HG02798 (cell line): ENCODE measurements at regions not wholly inside any gene's neighbourhood (a gene's known extent, or its start where the extent isn't known, plus 50 kb on each side); places are given as distances from the start of the nearest gene placed in this dataset.
"Not testable (repeated sequence)": the region's sequence is repeated elsewhere in the genome, so short reads cannot be mapped to it uniquely, and the experiment has no call there.

Experiments
- ATAC-seq: cut with Tn5 transposase; IDR thresholded peaks from one replicate; pipeline ENCODE4 v1.9.1; 2021; ENCODE audit warnings: mild to moderate bottlenecking; ENCODE audit not compliant: unreplicated experiment, poor library complexity

GRCh38 chr3:150357923-150358607 lies 50.0 kb upstream of the TSC22D2 start:
- ATAC-seq = no peak

DNA sequence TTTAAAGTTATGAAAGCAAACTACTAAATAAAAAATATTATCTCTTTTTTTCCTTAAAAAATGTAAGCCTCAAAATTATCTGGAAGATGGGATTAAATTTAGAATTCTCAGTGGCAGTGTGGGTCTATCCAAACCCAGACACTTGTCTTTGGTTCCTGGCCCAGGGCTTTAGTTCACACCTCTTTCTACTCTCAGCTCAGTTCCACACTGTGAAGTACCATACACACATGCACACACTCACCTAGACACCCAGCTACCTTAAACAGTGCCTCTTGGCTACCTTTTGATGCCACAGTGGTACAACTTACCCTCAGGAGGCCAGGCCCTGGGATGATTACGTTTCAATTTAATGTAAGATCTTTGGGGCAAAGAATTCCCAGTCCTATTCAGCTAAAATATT lies 51.0 kb upstream of the TSC22D2 start:
- ATAC-seq = no peak

- no peak for ATAC-seq
Measured at GRCh38 chr3:150355574-150355973, 52.5 kb upstream of the TSC22D2 start.

- no peak for ATAC-seq
Measured at GRCh38 chr3:150352931-150353330, 55.2 kb upstream of the TSC22D2 start.

DNA sequence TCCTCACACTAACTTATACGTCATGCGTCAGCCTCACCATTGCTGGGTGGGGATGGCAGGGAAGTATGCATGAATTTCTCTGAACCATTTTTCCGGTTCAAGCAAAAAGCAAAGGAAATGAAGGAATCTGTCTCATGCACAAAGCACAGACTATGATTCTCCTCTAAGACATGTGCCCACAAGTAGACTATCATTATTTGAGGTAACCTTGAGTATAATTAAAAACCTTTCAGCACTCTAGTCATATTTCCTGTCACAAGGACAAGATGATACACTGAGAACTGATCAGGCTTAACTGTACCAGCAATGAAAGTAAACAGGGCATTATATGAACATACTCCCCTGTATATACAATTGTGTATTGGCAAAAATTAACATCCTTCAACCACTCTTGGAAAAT lies 56.7 kb upstream of the TSC22D2 start:
- ATAC-seq = no peak

- no peak for ATAC-seq
Measured at GRCh38 chr3:150349314-150350097, 58.6 kb upstream of the TSC22D2 start.

DNA sequence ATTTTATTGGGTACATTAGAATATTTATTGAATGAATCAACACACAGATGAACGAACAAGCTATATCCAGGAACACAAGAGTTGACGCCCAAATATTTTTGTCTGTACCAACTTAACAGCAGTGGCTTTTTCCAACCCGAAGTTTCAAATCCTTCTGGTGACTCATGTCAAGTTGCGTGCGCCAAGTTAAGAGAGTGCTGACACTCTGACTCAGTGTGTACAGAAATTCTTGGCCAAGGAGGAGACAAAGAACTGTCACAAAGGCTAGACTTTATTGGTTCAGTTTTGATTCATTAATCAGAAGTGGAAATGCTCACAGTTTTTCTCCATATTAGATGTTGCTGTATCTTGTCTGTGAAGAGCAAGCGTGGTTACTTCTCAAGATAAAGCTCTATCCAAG lies 59.6 kb upstream of the TSC22D2 start:
- no peak for ATAC-seq

DNA sequence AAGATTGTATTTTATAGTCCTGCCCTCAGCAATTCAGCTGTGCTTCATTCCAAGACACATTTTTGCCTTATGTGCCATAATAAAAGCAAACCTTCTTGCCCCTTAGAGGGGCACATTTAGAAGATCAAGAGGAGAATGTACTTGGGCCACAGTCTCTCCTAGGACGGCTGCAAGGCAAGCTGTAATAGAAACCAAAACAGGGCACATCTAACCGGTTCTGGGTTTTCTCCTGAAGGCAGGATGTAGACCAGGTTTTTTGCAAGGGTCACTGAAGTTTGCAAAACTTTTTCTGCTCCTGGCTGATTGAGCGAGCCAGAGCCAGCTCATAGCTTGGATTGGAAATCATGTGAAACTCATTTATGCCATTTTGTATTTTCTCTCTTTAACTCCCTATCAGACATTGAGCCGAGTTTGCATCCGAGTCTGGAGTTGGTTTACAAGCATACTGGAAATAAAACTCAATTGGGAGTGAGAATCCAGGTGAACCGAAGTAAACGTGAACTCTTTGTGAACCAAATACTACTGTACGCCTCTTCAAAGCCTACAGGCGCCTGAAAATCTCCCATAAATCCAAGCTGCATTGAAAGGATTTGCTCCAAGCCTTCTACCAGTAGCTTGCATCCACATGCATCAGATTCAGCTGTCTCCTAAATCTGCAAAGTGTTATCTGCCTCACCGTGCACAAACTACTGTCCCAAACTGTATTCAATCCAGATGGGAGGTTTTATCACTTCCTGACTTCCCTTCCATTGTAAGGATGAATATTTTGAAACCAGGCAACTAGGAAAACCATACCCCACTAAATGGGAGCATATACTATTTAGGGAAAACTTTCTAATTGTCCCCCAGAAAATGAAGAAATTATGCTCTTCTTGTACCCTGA lies 60.9 kb upstream of the TSC22D2 start:
- ATAC-seq = no peak

DNA sequence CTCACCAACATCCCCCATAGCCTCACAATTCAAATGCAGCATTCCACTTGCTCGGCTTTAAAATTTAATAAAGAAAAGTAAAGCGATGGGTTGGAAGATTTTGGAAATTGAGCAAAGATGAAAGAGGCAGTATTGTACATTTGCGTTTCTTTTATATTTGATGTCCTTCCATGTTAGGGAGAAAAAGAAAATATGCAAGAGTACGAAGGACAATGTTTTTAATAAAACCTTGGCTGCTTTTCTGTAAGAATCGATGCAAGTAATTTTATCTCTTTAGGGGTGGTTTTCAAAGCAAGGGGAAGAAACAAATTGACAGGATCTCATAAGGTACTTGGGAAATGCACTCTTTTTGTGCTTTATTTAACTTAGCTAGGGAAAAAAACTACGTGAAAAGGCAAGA lies 61.8 kb upstream of the TSC22D2 start:
- ATAC-seq = no peak

DNA sequence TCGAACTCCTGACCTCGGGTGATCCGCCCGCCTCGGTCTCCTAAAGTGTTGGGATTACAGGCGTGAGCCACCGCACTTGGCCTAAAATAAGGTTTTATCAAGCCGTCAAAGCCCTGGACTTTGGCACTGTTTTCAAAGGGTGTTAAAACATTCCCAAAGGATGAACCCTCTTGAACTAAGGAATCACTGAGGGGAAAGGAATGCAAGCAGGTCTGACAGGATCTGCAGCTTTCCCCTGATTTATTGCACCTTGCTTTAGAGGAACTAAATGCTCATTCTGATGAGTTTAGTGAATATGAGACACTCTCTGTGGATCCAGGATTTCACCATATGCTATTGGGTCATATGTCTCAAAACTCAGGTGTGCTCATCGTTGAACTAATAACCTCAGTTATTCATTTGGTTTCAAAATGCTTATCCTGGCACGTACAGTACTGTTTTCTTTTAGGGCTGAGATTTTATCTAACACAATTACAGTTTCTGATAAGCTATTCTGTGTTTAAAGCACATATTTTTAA lies 63.0 kb upstream of the TSC22D2 start:
- no peak for ATAC-seq

GRCh38 chr3:150344079-150344759 lies 63.9 kb upstream of the TSC22D2 start:
- no peak for ATAC-seq

DNA sequence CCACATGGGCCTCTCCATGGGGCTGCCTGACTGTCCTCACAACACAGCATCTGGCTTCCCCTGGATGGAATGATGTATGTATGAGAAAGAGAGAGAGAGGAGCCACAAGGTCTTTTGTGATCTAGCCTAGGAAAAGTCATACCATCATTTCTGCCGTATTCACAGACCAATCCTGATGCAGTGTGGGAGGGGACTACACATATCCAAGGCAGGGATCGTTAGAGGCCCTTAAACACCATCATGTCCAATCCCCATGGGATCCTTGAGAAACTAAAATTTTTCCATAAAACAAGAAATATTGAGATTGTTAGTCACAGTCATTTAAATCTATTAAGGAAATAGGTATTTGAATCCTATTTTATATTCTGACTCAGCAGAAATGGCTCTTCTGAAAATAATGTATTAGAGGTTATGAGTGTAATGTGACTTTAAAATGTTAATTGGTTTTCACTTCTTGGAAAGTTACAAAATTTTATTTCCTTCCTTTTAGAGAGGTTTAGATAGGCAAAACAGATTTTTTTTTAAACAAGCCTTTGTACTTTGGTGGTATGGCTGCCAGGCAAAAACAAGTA lies 65.1 kb upstream of the TSC22D2 start:
- no peak for ATAC-seq

- no peak for ATAC-seq
Measured at GRCh38 chr3:150341891-150342290, 66.2 kb upstream of the TSC22D2 start.

DNA sequence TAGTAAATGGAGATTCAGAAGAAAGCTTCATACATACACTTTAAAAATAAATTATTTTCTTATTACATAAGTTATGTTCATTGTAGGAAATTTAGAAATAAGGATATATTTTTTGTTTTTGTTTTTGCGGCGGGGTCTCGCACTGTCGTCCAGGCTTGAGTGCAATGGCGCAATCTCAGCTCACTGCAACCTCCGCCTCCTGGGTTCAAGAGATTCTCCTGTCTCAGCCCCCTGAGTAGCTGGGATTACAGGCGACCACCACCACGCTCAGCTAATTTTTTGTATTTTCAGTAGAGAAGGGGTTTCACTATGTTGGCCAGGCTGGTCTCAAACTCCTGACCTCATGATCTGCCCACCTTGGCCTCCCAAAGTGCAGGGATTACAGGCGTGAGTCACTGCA lies 71.7 kb upstream of the TSC22D2 start:
- ATAC-seq = not testable (repeated sequence)

GRCh38 chr3:150335631-150336030 lies 72.5 kb upstream of the TSC22D2 start:
- ATAC-seq = no peak

DNA sequence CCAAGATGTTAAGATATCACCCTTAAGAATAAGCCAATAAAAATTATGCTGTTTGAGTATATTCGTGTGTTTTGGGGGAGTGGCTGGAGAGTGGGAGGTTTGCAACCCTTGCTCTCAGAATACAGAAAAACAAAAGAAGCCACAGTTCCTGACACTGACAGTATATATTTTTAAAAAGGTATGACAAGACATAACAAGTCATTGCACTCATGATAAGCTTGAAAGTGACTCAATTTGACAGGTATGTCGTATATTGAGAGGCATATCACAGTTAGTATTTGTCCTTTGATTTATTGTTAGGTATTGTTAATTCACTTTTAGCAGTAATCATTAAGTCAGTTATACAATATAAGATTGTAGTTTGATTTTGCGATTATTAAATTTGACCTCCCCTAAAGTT lies 73.1 kb upstream of the TSC22D2 start:
- ATAC-seq = no peak

DNA sequence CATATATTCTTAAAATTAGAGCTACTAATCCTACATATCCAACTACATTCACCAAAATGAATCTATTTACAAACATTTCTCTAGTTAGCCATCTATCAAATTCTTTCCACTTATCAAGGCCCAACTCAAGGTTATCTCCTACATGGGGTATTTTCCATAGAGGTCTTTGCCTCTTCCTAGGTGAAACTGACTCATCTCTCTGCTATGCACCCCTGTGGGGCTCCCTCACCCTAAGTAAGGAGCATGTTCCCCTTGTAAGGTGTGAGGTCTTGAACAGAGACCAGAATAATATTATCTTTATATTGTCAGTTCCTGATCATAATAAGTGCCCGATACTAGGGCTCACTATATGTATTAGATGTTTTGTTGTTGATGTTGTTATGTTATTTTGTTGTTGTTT lies 74.6 kb upstream of the TSC22D2 start:
- ATAC-seq = no peak

DNA sequence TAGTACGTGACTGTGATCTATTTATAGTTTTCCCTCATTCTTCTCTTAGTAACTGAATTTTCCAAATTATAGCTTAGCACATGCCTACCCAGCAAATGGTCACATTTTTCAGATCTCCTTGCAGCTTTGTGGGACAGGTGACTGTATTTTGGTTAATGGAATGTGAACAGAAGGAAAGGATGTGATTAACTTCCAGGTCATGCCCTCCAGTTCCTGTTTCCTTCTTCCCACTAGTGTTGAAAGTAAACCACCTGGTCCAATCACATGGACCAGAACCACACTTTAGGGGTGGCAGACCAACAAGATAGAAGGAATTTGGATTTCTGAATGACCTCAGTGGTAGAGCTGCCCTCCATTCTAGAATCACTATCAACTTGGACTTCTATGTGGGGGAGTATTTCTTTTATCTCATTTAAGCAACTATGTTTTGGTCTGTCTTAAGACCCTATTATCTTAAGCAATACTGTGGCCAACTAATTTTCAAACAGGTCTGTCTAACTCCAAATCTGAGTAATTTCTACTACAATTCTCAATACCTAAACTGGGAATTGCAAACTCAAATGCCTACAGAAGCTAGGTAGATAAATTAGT lies 76.0 kb upstream of the TSC22D2 start:
- no peak for ATAC-seq

DNA sequence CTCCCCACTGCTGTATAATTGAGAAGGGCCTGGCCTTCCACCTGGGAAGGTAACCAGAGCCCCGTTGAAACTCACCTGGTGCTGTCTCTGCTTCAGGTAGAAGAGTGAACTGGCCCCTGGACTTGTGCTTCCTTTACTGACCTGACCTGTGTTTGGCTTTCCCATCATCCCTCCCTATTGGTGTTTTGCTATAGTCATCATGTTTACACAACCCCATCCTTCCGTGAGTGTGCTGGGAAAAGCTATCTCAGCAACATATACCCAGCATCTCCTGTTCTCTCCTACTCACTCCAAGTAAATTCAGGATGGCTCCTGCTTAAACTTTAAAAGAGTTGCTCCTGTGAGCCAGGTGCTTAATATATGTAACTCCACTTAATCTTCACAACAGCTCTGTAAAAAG lies 77.2 kb upstream of the TSC22D2 start:
- no peak for ATAC-seq

- no peak for ATAC-seq
Measured at GRCh38 chr3:150330174-150330573, 77.9 kb upstream of the TSC22D2 start.
